ENCODE measurements at regions not wholly inside any gene's neighbourhood (a gene's known extent, or its start where the extent isn't known, plus 50 kb on each side); places are given as distances from the start of the nearest gene placed in this dataset.

- no peaks in the 10 kb centered on the region for H3K9me3 Mint-ChIP-seq
These were observed 162.5 kb upstream of the RPRM start for GRCh38 chr2:153641046-153641445.

More at GRCh38 chr2:153641046-153641445, 162.5 kb upstream of the RPRM start:
- no peaks in the 10 kb centered on the region for H3K79me1 ChIP-seq (ENCODE audit: insufficient read depth, low read depth, low read length, poor library complexity, severe bottlenecking)
- Mint-ChIP-seq H3K4me1 (no peaks in the 10 kb centered on the region), H3K4me3 (no peak overlapping the region), H3K27ac (no peak overlapping the region), H3K27me3 (ENCODE audit: low read depth) (no peaks in the 10 kb centered on the region), H3K36me3 (ENCODE audit: insufficient read depth in 1 of 3, low read depth in 3 of 3) (no peaks in the 10 kb centered on the region)
- H3K18ac ChIP-seq (ENCODE audit: insufficient read length, low read depth, low read length): no peak overlapping the region
- H3K4me1 ChIP-seq (ENCODE audit: insufficient read depth, low read length): no peaks in the 10 kb centered on the region
- no peak overlapping the region for H4K91ac ChIP-seq (ENCODE audit: insufficient read length, low read depth, low read length)
- H3K4me2 ChIP-seq (ENCODE audit: insufficient read depth, insufficient read length, low read length): no peak overlapping the region
- H3K14ac ChIP-seq (ENCODE audit: insufficient read depth, low read length): no peak overlapping the region
- no peaks in the 10 kb centered on the region for H3K79me2 ChIP-seq (ENCODE audit: insufficient read depth, low read length)
- no peak overlapping the region for H3K56ac ChIP-seq (ENCODE audit: insufficient read length, low read depth, low read length)
- H4K20me1 ChIP-seq (ENCODE audit: control insufficient read depth, insufficient read depth, insufficient read length): no peaks in the 10 kb centered on the region
- no peak overlapping the region for H2BK120ac ChIP-seq (ENCODE audit: low read depth, low read length, poor library complexity, severe bottlenecking)
- no peak for TF ChIP-seq CTCF (conservative IDR thresholded peaks at IDR 0.05)
- no peaks in the 10 kb centered on the region for H3K27me3 ChIP-seq (ENCODE audit: insufficient read depth, low read length)
- H2BK12ac ChIP-seq (ENCODE audit: insufficient read length, low read depth, low read length): no peak overlapping the region
- no peak overlapping the region for H2AK5ac ChIP-seq (ENCODE audit: insufficient read length, low read length)
- no peak overlapping the region for H3T11ph ChIP-seq (ENCODE audit: low read length)
- H2BK15ac ChIP-seq (ENCODE audit: low read depth, low read length): no peak overlapping the region
- no peaks in the 10 kb centered on the region for H3K23me2 ChIP-seq (ENCODE audit: insufficient read length, low read depth, low read length, poor library complexity, severe bottlenecking)
- WGBS (ENCODE audit: extremely low coverage, insufficient read length, low lambda C conversion rate): no CpG with 5 or more reads among the region's 2 CpGs
- no peak overlapping the region for H4K5ac ChIP-seq (ENCODE audit: insufficient read length, low read depth, low read length)
- H3K9me3 ChIP-seq (ENCODE audit: control insufficient read depth, low read depth, low read length): no peaks in the 10 kb centered on the region
- H4K8ac ChIP-seq (replicated peaks; ENCODE audit: insufficient read length, low read depth, low read length): no peak overlapping the region
- no peak overlapping the region for H2BK5ac ChIP-seq (ENCODE audit: insufficient read length, low read length)
- no peak overlapping the region for H3K4ac ChIP-seq (ENCODE audit: low read depth, low read length)
- H3K23ac ChIP-seq (ENCODE audit: insufficient read length, low read depth, low read length): no peak overlapping the region
- no peak for DNase-seq
- no peak overlapping the region for H2AFZ ChIP-seq (ENCODE audit: low read length)
- no peak overlapping the region for H3K9ac ChIP-seq (ENCODE audit: extremely low read depth, insufficient read length, low read length)
- H2BK20ac ChIP-seq (ENCODE audit: low read depth, low read length, poor library complexity, severe bottlenecking): no peak overlapping the region
- no peak overlapping the region for H3K27ac ChIP-seq (ENCODE audit: insufficient read length, low read depth, low read length)
